GM19397 (cell line): ENCODE measurements at regions not wholly inside any gene's neighbourhood (a gene's known extent, or its start where the extent isn't known, plus 50 kb on each side); places are given as distances from the start of the nearest gene placed in this dataset.

ENCODE experiments used
- ATAC-seq: cut with Tn5 transposase; IDR thresholded peaks from one replicate; pipeline ENCODE4 v1.9.1; 2021; ENCODE audit warnings: mild to moderate bottlenecking, moderate library complexity; ENCODE audit not compliant: unreplicated experiment

DNA sequence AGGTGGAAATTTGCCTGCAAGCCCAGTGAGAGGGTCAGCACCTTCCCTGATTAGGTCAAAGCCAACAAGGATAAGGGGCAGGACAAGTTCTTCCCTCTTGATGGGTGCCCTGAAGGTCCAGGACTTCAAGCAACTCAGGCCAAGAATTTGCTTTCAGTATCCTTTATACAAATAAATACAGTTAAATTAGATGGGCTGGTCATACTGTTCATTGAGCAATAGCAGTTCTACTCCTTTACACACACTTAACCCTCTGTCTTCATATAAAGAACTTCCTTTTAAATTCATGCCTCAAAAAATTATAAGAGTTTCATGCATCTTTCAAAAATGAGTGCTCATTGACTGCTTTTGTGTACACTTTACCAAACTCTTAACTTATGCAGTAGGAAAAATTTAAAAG lies 392.0 kb downstream of the SPRY1 start:
- no peak for ATAC-seq

DNA sequence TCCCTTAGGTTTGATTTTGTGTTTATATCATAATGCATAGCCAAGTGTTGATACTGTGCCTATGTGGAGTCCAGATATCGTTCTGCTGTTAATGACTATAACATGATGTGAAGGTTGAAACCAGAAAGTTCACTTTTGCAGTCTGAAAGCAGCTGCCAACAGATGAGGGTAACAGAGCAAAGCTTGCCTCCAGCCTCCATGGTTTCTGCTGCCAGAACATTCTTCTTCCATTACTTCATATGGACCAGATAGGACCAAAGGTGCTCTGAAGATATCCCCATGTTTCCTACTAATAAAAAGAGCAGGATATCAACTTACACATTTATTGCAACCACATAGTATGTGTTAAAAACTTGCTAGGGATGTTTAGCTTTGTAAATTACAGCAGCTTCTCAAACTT lies 394.1 kb downstream of the SPRY1 start:
- ATAC-seq: no peak

DNA sequence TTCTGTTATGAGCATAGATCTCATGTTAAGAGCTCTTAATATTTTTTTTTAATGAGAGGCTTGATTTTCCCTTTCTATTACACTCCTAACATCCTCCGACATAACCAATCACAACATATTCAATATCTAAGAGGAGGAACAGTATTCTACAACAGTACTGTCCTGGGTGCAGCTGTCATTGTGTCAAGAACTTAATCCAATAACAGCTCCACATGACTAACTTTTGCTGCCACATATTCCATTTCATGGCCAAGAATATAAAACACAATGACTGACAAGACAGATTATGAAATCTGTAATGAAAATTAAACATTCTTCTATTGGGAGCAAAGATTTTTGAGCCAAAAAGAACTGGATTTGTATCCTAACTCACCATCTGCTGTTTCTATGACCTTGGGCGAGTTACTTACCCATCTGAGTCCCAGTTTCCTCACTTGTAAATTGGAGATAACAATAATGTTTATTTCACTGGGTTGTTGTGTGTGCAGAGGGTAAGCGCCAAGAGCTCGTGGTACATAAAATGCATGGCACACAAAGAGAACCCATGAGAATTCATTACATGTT lies 405.6 kb downstream of the SPRY1 start:
- no peak for ATAC-seq

DNA sequence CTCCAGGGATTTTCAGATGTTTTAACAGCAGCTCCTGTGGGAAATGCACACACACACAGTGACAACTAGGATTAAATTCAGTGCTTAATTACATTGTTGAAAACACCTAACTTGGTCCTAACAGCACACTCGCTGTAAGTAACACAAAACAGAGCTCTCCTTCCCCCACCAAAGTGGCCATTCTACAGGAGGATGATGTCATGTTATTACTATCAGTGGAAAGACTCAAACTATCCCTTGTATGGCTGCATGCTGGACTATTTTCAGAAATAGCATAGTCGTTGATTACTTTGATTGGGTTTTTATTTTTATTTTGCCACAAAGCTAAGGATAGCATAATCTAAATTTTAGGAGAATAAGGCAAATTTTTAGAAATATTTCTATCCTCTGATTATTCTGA lies 406.3 kb downstream of the SPRY1 start:
- ATAC-seq: no peak

DNA sequence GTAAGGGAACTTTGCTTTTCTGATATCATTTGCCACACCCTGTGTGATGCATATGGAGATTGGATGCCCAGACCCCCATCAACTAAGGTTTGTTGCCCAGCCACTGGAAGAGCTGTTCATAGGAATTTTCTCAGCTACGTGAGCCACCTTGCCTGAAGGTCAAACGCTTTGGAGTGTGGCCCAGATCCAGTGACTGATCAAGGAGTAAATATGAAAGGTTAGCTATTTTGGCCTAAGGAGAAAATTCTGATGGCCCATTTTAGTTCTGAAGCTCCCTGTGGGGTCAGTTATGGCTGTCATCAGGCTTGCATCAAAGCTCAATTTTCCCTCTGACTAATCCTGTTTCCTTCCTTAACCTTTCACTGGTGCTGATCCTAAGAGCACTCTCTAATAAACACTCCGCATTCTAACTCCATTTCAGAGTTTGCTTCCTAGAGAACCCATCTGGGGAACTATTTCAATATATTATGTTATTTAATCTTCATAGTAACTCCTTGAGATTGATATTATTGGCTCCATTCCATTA lies 407.7 kb downstream of the SPRY1 start:
- no peak for ATAC-seq

DNA sequence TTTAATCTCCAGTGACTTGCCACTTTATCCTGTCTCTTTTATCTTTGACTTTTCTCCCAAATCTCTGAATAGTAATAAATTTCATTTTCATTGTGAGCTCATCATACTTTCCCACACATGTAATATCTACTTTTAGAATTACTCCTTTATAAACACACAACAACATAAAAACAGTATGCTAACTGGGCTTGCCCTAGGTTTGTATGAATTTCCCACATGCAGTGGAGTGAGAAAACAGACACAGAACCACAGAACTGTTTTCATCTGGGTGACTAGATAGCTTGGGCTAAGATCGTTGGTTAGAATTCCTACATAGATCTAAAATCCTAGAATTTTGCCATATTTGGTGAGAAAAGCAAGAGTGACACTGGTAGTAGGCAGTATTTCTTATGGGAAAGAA lies 409.5 kb downstream of the SPRY1 start:
- no peak for ATAC-seq

DNA sequence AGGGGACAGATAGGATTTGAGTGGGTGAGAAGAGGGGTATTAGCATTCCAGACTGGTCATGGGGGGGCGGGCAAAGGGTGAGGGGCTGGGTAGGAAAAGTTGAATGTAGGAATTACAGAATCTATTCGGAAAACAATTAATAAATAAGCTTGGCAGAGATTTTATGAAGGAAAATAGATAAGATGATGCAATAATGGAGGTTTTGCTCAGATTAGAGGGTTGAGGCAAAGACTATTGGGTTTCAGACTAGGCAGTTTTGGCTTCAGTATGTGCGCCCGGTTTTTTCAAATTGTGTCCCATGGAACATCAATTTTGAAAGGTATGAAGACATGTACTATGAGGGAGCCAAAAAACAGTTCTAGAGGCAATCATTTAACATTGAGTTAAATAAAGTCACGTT lies 410.6 kb downstream of the SPRY1 start:
- no peak for ATAC-seq

DNA sequence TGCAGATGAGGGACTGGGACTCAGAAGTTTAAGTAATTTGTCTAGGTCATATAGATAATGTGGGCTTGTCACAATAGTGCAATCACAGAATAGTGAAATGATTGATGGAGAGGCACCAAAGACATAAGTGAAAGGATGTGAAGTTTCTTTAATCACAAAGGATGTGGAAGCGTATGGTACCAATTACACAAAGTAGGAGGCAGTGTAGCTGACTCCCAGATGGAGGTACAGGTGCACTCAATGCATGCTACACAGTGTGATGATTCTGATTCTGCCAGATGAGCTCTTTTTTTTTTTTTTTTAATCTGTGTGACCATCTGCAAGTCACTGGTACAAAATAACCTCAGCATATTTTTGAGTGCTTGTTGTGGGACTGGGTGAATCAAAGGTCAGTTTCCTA lies 411.3 kb downstream of the SPRY1 start:
- no peak for ATAC-seq

DNA sequence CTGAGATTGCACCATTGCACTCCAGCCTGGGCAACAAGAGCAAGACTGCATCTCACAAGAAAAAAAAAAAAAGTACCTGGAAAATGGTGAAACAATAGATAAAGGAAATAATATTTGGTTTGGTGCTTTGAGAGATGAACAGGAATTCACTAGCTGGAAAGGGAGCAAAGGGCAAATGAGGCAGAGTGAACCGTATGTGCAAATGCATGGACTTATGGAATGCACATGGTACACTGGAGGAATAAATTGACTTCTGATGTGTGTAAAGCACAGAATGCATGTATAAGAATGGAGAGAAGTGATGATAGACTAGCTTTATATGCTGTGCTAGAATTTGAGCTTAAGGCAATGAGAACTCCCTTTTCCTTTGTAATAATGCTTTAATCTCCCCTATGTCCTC lies 413.3 kb downstream of the SPRY1 start:
- ATAC-seq: no peak

DNA sequence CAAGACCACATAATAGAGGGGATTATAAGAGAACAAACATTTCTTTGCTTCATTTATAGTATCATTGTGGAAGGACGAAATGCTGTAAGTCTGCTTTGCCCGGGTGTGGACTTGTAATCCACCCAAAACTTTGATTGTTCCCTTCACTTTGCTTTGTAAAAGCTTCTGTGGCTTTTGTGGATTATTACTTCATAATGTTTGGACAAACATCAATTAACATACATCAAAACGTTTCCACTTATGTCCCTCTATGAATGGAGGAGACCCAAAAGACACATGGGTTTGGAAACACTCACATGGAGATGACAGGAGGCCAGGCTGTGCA lies 415.4 kb downstream of the SPRY1 start:
- no peak for ATAC-seq

DNA sequence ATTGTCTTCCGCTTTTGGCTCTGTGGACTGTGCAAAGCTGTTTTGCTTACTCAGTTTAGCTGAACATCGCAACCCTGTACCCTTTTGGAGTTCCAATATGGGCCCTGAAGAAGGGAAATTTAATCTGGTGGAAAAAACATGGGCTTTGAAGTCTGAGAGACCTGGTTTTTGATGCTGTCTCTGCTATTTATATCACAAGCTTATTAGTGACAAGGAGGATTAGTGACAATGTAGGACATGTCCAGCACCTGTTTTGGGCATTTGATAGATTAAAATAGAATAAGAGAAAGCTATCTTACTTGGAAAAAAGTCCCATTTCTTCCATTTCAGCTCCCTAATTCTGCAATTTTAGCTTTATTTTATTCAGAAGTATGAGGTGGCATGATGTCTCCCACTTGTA lies 417.3 kb downstream of the SPRY1 start:
- ATAC-seq: no peak

DNA sequence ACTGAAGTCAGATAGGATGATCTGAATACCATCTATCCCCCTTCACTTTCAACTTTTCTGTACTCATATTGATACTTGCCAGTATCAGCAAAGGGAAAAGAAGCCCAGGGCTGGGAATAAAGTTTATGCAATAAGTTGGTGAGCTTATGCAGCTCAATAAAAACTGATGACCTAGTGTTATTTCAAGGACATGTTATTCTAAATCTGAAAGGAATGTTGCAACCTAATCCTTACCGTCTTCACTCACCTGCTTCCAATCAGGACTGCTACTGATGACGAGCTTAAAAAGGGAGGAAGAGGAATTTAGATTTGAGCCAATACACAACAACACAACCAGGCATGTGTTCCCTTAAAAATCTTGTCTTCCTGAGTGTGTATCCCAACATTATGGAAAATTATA lies 419.9 kb downstream of the SPRY1 start:
- ATAC-seq: no peak

DNA sequence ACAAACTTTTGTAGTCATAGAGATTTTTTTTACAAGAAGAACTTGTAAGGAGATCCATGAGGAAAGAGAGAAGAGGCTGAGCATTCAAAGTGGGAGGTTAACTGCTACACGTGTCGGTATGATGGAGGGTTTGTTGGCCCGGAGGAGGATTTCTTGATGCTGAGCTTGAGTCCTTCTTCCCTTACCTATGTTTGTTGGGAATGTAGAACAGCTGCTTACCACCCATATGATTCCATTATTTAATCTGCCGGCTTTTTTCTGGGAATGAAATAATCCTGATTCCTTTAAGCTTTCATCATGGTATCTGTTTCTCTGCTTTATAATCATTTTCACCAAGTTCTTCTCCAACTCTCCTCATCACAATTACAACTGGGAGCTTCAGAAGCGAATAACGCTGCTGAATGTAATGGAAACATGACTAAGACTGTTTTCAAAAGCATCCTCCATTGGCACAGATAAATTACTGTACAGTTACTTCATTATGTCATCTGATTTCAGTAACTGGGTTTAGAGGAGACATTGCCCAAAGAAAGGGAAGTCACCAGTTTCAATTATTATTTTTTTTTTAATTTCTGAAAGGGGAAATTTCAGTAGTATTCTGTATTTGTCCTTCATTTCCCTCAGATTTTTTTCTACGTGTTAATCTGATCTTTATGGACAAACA lies 420.6 kb downstream of the SPRY1 start:
- no peak for ATAC-seq

DNA sequence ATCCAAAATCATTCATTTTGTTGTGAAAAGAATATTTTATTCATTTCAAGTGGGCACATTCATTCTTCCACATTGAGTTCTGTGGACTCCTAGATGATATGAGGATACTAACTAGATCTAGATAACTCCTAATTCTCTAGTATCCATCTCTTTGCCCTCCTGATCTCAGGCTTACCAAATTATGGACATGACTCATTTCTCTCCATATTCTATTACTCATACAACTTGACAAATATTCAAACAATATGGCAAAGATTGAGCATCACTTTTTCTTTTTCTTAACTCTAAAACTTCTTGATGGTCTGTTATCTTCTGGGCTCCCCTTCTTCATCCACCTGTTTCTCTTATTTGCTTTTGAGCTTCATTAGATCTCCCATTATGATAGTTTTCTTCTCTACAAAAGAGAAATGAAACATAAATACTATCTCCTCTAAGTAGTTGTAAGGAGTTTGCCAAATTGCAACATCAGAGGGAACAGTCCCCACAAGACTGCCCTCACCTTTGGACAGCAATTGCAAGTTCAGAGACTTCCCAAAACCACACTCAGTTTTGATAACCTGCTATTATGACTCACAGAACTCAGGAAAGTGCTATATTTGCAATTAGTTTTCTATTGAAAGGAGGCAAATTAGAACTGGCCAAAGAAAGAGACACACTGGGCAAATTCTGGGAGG lies 422.9 kb downstream of the SPRY1 start:
- ATAC-seq: no peak

DNA sequence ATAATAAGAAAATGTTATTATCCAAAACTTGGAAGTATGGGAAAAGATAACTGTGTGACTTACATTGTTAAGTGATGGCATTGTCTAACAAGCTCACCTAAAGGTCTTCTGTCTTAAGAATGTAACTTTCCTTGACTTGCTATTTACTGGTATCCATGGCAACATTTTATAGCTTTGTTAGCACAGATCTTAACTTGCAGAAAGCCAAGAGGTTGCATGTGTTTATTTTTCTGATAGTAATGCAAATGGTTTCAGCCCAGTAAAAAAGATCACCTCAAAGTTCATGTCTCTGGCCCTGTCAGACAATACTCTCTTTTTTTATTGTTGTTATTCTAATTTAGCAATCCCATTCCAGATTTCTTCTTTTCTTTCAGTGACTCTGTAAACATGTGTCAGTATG lies 425.3 kb downstream of the SPRY1 start:
- no peak for ATAC-seq

DNA sequence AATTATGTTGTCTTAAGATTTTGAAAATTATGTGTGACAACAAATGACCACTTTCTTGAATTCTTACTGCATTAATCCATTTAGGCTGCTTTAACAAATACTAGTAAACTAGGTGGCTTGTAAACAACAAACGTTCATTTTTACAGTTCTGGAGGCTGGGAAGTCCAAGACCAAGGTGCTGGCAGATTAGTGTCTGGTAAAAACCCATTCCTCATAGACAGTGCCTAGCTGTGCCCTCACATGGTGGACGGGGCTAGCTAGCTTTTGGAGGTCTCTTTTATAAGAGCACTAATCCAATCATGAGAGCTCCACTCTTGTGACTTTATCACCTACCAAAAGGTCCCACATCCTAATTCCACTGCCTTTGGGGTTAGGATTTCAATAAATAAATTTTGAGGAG lies 425.8 kb downstream of the SPRY1 start:
- ATAC-seq: no peak

DNA sequence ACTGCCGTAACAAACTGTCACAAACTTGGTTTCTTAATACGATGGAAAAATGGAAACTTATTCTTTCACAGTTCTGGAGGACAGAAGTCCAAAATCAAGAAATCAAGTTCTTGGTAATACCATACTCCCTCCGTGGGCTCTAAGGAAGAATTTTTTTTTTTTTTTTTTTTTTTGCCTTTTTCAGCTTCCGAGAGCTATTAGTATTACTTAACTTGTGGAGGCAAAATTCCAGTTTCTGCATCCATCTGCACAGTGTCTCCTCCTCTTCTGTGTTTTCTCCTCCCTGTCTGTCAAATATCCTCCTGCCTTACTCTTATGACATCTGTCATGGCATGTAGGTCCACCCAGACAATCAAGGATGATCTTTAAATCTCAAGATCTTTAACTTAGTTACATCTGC lies 426.6 kb downstream of the SPRY1 start:
- ATAC-seq: no peak

DNA sequence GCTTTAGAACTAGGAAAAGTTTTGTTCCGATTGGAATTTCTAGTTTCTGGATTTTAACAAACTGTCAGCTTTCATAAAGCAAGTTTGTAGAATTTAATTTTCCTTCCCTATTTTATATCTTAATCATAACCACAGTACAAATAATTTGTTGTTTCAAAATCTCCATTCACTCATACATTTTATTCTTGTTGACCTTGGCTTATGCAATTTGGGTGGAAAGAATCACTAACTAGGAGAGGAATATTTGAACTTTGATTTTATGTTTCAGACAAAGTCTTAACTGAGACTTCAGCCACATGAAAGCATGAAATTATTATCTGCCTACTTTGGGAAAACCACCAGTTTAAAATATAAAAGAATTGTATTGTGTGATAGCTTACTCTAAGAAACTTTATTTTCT lies 427.9 kb downstream of the SPRY1 start:
- ATAC-seq: no peak

DNA sequence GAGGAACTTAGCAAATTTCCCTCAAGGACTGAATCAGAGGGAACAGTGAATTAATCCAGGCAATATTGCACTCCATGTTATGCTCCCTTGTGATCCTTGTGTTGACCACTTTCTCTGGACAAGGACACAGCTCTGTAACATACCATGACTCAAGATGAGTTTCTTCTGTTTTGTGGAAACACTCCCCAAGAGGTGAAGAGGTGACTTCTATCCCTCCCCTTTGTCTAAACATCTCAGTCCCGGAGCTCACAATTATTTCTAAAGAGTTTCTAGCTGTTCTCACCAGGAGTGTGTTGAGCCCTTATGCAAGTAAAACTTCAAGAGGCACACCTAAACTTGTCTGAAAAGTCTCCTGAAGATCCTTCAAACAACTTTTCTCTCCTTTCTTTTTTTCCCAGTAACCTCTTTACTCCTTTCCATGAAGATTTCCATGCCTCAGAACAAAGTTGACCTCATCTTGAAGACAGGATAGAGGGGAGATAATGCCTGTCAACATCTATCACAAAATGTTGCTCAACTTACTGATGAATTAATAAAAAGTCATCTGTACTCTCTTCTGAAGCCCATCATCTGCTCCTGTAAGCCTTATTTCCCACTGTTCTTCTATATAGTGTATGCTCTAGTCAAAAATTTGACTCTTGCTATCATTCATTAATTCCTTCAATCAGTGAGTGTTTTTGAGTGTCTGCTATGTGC lies 429.1 kb downstream of the SPRY1 start:
- ATAC-seq: no peak

DNA sequence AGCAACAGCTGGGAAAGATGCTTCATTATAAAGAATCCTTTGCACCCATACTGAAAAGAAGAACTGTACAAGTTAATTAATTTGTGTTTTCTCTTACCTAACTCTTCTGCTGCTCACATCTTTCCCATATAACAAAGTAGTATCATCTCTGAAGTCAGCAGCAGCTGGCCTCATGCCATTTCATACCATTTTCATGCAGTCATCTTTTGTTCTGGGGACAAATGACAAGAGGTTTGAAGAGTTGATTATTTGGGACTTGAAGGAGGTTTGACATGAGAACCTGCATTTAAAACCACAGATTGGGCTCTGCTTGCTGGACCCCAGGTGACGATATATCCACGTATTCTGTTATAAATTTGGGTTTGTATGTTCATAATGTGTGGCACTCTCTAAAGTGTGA lies 430.3 kb downstream of the SPRY1 start:
- ATAC-seq: no peak

DNA sequence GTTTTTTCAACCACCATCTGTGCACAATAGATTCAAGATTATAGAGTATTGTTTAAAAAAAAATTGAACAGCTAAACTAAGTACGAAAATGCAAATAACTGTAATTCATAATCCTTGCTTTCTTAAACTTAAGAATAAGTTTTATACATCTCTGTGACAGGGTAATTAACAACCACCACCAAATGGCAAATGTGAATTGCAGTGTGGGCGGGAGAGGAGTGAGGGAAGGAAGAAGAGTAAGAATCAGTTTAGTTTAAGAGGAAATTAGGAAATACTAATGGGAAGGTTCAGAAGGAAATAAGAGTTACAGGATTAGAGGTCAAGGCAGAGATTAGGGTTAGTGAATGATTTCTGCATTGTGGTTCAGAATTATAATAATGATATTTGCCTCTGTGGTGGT lies 430.9 kb downstream of the SPRY1 start:
- no peak for ATAC-seq

DNA sequence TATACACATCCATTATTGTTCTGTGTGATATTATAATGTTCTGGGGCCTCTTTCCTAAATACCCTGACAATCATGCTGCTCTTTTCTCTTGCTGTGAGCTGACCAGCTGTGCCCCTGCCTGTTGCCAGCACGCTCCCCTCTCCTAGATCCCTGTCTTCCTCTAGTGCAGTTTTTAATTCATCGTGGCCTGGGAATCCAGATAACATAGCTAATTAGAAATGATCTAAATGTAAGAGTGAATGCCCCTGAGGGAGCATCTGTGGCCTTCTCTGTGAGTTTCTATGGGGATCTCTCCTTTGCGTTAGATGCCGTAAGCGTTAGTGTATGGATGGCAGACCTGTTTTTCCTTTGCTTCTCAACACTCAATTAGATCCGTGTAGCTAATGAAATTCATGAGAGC lies 434.3 kb downstream of the SPRY1 start:
- no peak for ATAC-seq
